ENCODE measurements at regions not wholly inside any gene's neighbourhood (a gene's known extent, or its start where the extent isn't known, plus 50 kb on each side); places are given as distances from the start of the nearest gene placed in this dataset.
A peak's percentile ranks its signal among the peaks of the same experiment; 100 is the strongest.

DNA sequence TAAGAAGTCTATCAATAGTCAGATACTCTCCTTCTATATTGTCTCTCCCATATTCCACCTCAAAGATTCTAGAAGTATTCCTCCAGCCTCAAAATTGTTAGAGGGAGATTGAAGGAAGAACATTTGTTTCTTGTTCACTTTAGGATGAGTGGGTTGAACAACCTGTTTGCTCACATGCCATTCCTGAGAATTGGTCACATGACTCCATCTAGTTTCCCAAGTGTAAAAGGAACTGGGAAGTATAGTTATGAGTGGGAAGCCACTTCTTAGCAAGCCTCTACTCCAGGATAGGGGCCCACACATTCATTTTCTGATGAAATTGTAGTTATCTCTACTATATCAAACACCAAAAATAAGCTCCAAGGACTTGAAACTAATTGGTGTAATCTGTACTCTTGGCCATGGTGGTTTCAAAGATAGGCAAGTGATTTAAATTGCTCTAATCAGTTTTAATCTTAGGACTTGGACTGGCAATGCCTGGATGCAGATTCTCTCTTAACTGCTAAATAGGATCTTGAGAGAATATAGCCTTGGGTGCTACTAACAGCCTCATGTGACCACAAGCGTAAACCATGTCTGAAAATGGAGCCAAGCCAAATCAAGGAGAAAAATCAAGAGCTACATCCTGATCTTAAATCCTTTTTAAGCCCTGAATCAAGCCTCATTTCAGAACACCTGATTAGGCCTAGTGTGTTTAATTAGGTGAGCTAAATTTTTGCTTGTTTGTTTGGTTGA lies 758.7 kb upstream of the MAN1A1 start:
- no peak for TF ChIP-seq CTCF (IDR thresholded peaks at IDR 0.05)
- Mint-ChIP-seq H3K4me1 (no peaks in the 10 kb centered on the region), H3K36me3 (ENCODE audit: low read depth) (no peaks in the 10 kb centered on the region), H3K27ac (no peak overlapping the region), H3K4me3 (no peak overlapping the region), H3K9me3 (no peaks in the 10 kb centered on the region), H3K27me3 (ENCODE audit: low read depth, poor library complexity) (peaks cover 5% of the 10 kb centered on the region)
- DNase-seq: no peak

GRCh38 chr6:120103618-120104017 lies 754.1 kb upstream of the MAN1A1 start:
- no peaks in the 10 kb centered on the region for H3K36me3 Mint-ChIP-seq (ENCODE audit: low read depth)
- DNase-seq: no peak
- H3K4me1 Mint-ChIP-seq: no peaks in the 10 kb centered on the region
- peaks cover 5% of the 10 kb centered on the region for H3K27me3 Mint-ChIP-seq (ENCODE audit: low read depth, poor library complexity)
- no peaks in the 10 kb centered on the region for H3K9me3 Mint-ChIP-seq
- TF ChIP-seq CTCF (IDR thresholded peaks at IDR 0.05): no peak
- H3K27ac Mint-ChIP-seq: no peak overlapping the region
- no peak overlapping the region for H3K4me3 Mint-ChIP-seq

DNA sequence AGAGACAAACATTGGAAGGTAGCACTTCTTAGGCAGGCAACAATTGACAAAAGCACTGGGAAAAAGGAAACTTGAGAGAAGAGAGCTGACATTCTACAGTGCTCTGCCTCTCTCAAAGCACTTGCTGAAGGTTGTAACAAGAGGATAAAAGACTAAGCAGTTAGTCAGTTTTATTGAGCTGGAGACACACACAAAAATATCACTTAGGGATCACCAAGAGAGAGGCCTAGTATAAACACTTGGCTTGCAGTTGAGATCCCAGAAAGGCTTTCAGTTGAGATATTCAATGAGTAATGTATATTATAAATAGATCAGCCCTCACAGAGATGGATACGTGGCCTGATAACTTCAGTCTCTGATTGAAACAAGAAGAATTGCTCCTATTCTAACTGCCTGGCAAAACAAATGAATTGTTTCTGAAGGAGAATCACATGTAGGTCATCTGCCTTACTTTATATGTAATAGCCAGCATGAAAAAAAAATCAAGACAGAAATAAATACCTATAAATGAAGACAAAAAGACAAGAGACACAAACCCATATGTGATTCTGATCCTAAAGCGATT lies 747.2 kb upstream of the MAN1A1 start:
- H3K27ac Mint-ChIP-seq: peak overlapping the region; percentile 88
- H3K9me3 Mint-ChIP-seq: no peaks in the 10 kb centered on the region
- H3K4me1 Mint-ChIP-seq: peaks cover 8% of the 10 kb centered on the region
- H3K27me3 Mint-ChIP-seq (ENCODE audit: low read depth, poor library complexity): no peaks in the 10 kb centered on the region
- no peak for TF ChIP-seq CTCF (IDR thresholded peaks at IDR 0.05)
- no peak overlapping the region for H3K4me3 Mint-ChIP-seq
- no peaks in the 10 kb centered on the region for H3K36me3 Mint-ChIP-seq (ENCODE audit: low read depth)
- DNase-seq: no peak

GRCh38 chr6:120083186-120083585 lies 733.6 kb upstream of the MAN1A1 start:
- Mint-ChIP-seq H3K27ac (no peak overlapping the region), H3K36me3 (ENCODE audit: low read depth) (no peaks in the 10 kb centered on the region), H3K4me1 (no peaks in the 10 kb centered on the region), H3K4me3 (no peak overlapping the region), H3K9me3 (peaks cover 13% of the 10 kb centered on the region), H3K27me3 (ENCODE audit: low read depth, poor library complexity) (no peaks in the 10 kb centered on the region)
- no peak for DNase-seq
- no peak for TF ChIP-seq CTCF (IDR thresholded peaks at IDR 0.05)

- H3K4me1 Mint-ChIP-seq: no peaks in the 10 kb centered on the region
- H3K36me3 Mint-ChIP-seq (ENCODE audit: low read depth): no peaks in the 10 kb centered on the region
- peak; percentile 24 for DNase-seq
- peak; percentile 13 for TF ChIP-seq CTCF (IDR thresholded peaks at IDR 0.05)
- H3K4me3 Mint-ChIP-seq: no peak overlapping the region
- H3K27me3 Mint-ChIP-seq (ENCODE audit: low read depth, poor library complexity): no peaks in the 10 kb centered on the region
- no peak overlapping the region for H3K27ac Mint-ChIP-seq
- H3K9me3 Mint-ChIP-seq: no peaks in the 10 kb centered on the region
These were observed 727.9 kb upstream of the MAN1A1 start for GRCh38 chr6:120077489-120077888.

GRCh38 chr6:120058410-120058809 lies 708.8 kb upstream of the MAN1A1 start:
- Mint-ChIP-seq H3K4me3 (no peak overlapping the region), H3K36me3 (ENCODE audit: low read depth) (peaks cover 5% of the 10 kb centered on the region), H3K27ac (no peak overlapping the region), H3K27me3 (ENCODE audit: low read depth, poor library complexity) (no peaks in the 10 kb centered on the region), H3K9me3 (peaks cover 31% of the 10 kb centered on the region), H3K4me1 (no peaks in the 10 kb centered on the region)
- DNase-seq: no peak
- TF ChIP-seq CTCF (IDR thresholded peaks at IDR 0.05): no peak
